NCI-H82 treated with DMSO at 0.1 percent for 48 hours (cell line): ENCODE measurements at regions not wholly inside any gene's neighbourhood (a gene's known extent, or its start where the extent isn't known, plus 50 kb on each side); places are given as distances from the start of the nearest gene placed in this dataset.
A peak's percentile ranks its signal among the peaks of the same experiment; 100 is the strongest.

Source experiments
- DNase-seq: peaks from one replicate; lab custom pipeline; 2025; ENCODE audit not compliant: unreplicated experiment; lab: John Stamatoyannopoulos, UW

GRCh38 chr5:167603135-167603534 is 688.3 kb upstream of the WWC1 start:
- no peak for DNase-seq

GRCh38 chr5:167608390-167609272 is 682.8 kb upstream of the WWC1 start:
- DNase-seq, result no peak

GRCh38 chr5:167614294-167615021 is 677.0 kb upstream of the WWC1 start:
- DNase-seq, result no peak

- DNase-seq, result peak; percentile 42
These were observed 675.2 kb upstream of the WWC1 start for GRCh38 chr5:167616043-167616890.

- DNase-seq, result no peak
These were observed 668.1 kb upstream of the WWC1 start for GRCh38 chr5:167623354-167623753.

- no peak for DNase-seq
These were observed 667.4 kb upstream of the WWC1 start for GRCh38 chr5:167624053-167624452.

- no peak for DNase-seq
These were observed 664.9 kb upstream of the WWC1 start for GRCh38 chr5:167626341-167627123.

- DNase-seq, result no peak
These were observed 661.8 kb upstream of the WWC1 start for GRCh38 chr5:167629634-167630033.

GRCh38 chr5:167631191-167631590 is 660.3 kb upstream of the WWC1 start:
- no peak for DNase-seq

GRCh38 chr5:167633114-167633513 is 658.3 kb upstream of the WWC1 start:
- no peak for DNase-seq

- no peak for DNase-seq
These were observed 657.5 kb upstream of the WWC1 start for GRCh38 chr5:167633931-167634341.

- DNase-seq, result peak; percentile 11
These were observed 657.0 kb upstream of the WWC1 start for GRCh38 chr5:167634432-167634831.

- no peak for DNase-seq
These were observed 652.6 kb upstream of the WWC1 start for GRCh38 chr5:167638816-167639215.

GRCh38 chr5:167639273-167639672 is 652.2 kb upstream of the WWC1 start:
- no peak for DNase-seq

- no peak for DNase-seq
These were observed 651.7 kb upstream of the WWC1 start for GRCh38 chr5:167639766-167640165.

- no peak for DNase-seq
These were observed 649.3 kb upstream of the WWC1 start for GRCh38 chr5:167642181-167642580.

- DNase-seq, result no peak
These were observed 648.5 kb upstream of the WWC1 start for GRCh38 chr5:167642779-167643517.

- DNase-seq, result no peak
These were observed 647.7 kb upstream of the WWC1 start for GRCh38 chr5:167643631-167644280.

GRCh38 chr5:167644619-167645018 is 646.8 kb upstream of the WWC1 start:
- DNase-seq, result no peak
